HepG2 (cell line): ENCODE measurements at regions not wholly inside any gene's neighbourhood (a gene's known extent, or its start where the extent isn't known, plus 50 kb on each side); places are given as distances from the start of the nearest gene placed in this dataset.

Experiments used
- ATAC-seq: fragments of 200-7000 bp; cut with Tn5 transposase; 3 replicates; pipeline ENCODE4 v1.9.1; 2020; ENCODE audit warnings: mild to moderate bottlenecking, moderate library complexity
- BruUV-seq: library from RNA; stranded (reverse); fragments of 400-500 nt; replicated peaks from 2 replicates; lab custom pipeline; 2021; lab: Mats Ljungman, UMichigan
- CTCF ChIA-PET: fragments of 300-600 bp; formaldehyde crosslinking; extraction: SDS; loops from one replicate; lab custom pipeline; 2021; ENCODE audit warnings: low total read pairs, inconsistent platforms, low intra/inter-chr PET ratio; lab: Yijun Ruan, JAX
- POLR2A ChIA-PET: fragments of 350-600 bp; sonication (Branson Sonifier 250); formaldehyde crosslinking; loops from one replicate; lab custom pipeline; 2020; ENCODE audit warnings: antibody characterized with exemption, inconsistent platforms; lab: Yijun Ruan, JAX
- DNase-seq: peaks from one replicate; pipeline ENCODE4 v3.0.0-alpha.2; 2015; ENCODE audit warnings: low spot score
- FAIRE-seq: peaks from 3 replicates; lab custom pipeline; 2011; peaks lifted over from hg19 to GRCh38; lab: Jason Lieb, UNC
- H2AFZ ChIP-seq: one replicate; pipeline ENCODE4 v1.6.1; 2011; ENCODE audit warnings: low read length, inconsistent platforms
- H3K27ac ChIP-seq: fragments of 300-600 bp; 3 replicates; pipeline ENCODE4 v1.8.0; 2011; ENCODE audit warnings: mixed run types, mild to moderate bottlenecking, mixed read lengths, low read length, inconsistent platforms; ENCODE audit not compliant: insufficient read depth; ENCODE audit errors: extremely low read length
- H3K27me3 ChIP-seq, 2 experiments: fragments of 200-600 bp in 1 of 2; 2 replicates in 1 of 2; 3 replicates in 1 of 2; pipeline versions ENCODE4 v1.6.0 to v1.8.0; 2011; ENCODE audit warnings: low read length in 2 of 2, mild to moderate bottlenecking in 2 of 2, moderate library complexity in 2 of 2, inconsistent platforms in 1 of 2; ENCODE audit not compliant: insufficient read depth in 2 of 2, control insufficient read depth in 1 of 2
- H3K36me3 ChIP-seq, 2 experiments: fragments of 200-600 bp in 1 of 2; replicated peaks in 1 of 2; 2 replicates in 1 of 2; 3 replicates in 1 of 2; pipeline versions ENCODE4 v1.5.1 to v1.8.0; 2011; ENCODE audit warnings: low read length in 2 of 2, inconsistent platforms in 1 of 2; ENCODE audit not compliant: insufficient read depth in 2 of 2, control insufficient read depth in 1 of 2
- H3K4me1 ChIP-seq: 2 replicates; pipeline ENCODE4 v1.5.1; 2012; ENCODE audit warnings: low read length, inconsistent platforms; ENCODE audit not compliant: insufficient read depth
- H3K4me2 ChIP-seq: 2 replicates; pipeline ENCODE4 v1.6.0; 2011; ENCODE audit warnings: low read depth, low read length, inconsistent platforms
- H3K4me3 ChIP-seq, 3 experiments: fragments of 200-600 bp in 1 of 3; sonication (generic), shearing (Covaris generic) in 1 of 3; replicated peaks in 1 of 3; 2 replicates each; pipeline ENCODE4 v1.5.1; 2011 to 2016; ENCODE audit warnings: low read length in 3 of 3, inconsistent platforms in 2 of 3, low read depth in 2 of 3, mild to moderate bottlenecking in 2 of 3, control low read depth in 1 of 3, mixed read lengths in 1 of 3; ENCODE audit not compliant: insufficient read depth in 1 of 3
- H3K79me2 ChIP-seq: one replicate; pipeline ENCODE4 v1.6.1; 2011; ENCODE audit warnings: low read length, inconsistent platforms; ENCODE audit not compliant: insufficient read depth
- H3K9ac ChIP-seq: 2 replicates; pipeline ENCODE4 v1.6.0; 2011; ENCODE audit warnings: mild to moderate bottlenecking, low read depth, low read length, inconsistent platforms; ENCODE audit not compliant: insufficient read depth
- H3K9me3 ChIP-seq: 2 replicates; pipeline ENCODE4 v1.5.1; 2012; ENCODE audit warnings: mild to moderate bottlenecking, low read length
- H4K20me1 ChIP-seq: 2 replicates; pipeline ENCODE4 v1.6.0; 2011; ENCODE audit warnings: inconsistent platforms, mild to moderate bottlenecking, low read length, moderate library complexity; ENCODE audit not compliant: insufficient read depth
- GABPB1 ChIP-seq: IDR thresholded peaks from 2 replicates; pipeline ENCODE4 v1.6.1; 2016; ENCODE audit warnings: mild to moderate bottlenecking, missing genetic modification reagents, moderate library complexity, missing compliant biosample characterization
- REPIN1 ChIP-seq: sonication (generic); formaldehyde crosslinking; IDR thresholded peaks from 2 replicates; pipeline ENCODE4 v1.8.0; 2022; ENCODE audit warnings: missing genetic modification reagents, low read depth, mild to moderate bottlenecking, borderline replicate concordance
- ZNF101 ChIP-seq: sonication (generic); formaldehyde crosslinking; IDR thresholded peaks from 2 replicates; pipeline ENCODE4 v1.4.0; 2020; ENCODE audit warnings: mild to moderate bottlenecking, low read depth, missing genetic modification reagents, borderline replicate concordance
- WGBS: methylation state at CpG from one replicate; pipeline ENCODE4 v1.1.6; 2017; ENCODE audit warnings: low lambda C conversion rate; 5-methylcytosine and 5-hydroxymethylcytosine counted together
- in situ Hi-C: cut with HindIII; loops from 2 replicates; pipeline ENCODE4 v1.10.0; 2017; ENCODE audit warnings: low pct_unique_long_range_greater_than_20kb; ENCODE audit not compliant: extremely low pct_ligation_motif_present
- intact Hi-C: fragments of 100-400 bp; cut with micrococcal nuclease; formaldehyde crosslinking; loops from one replicate; pipeline ENCODE4 v1.10.0; 2022; ENCODE audit not compliant: unreplicated experiment

DNA sequence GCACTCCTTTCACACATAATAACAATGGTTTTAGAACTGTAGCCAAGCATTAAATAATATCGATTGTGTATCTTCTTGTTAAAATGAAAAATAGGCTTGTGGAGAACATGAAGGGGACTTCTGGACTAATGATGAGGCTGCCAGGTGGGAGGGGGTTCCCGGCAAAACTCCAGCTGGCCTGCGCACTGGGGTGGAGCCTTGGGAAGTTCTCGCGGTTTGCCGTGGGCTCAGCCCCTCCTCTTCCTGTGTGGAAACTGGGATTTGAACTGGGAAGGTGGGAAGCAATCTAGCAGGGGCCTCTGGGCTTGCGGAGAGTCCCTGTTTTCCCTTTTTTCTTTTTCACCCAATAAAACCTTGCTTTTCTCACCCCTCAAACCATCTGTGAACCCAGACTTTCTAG, 113.7 kb upstream of the SLITRK1 start:
- 0 out of 2 replicates have a peak, but pooled peaks have one; percentile 24 for TF ChIP-seq GABPB1 (CRISPR knock-in tag)
- TF ChIP-seq ZNF101, result no peak
- CTCF ChIA-PET, result no interaction called here
- 45% methylated on average over 1 of the region's 7 CpGs for WGBS
- no peak overlapping the region for H3K27ac ChIP-seq
- POLR2A ChIA-PET, result no interaction called here
- H3K79me2 ChIP-seq, result no peaks in the 10 kb centered on the region
- H3K4me2 ChIP-seq, result no peak overlapping the region
- intact Hi-C loops (no loop called here), in situ Hi-C loops (no loop called here)
- no peaks in the 10 kb centered on the region for H3K4me1 ChIP-seq
- H3K36me3 ChIP-seq, result no peaks in the 10 kb centered on the region
- no TSS peak for BruUV-seq
- no peak overlapping the region for H2AFZ ChIP-seq
- no peak for DNase-seq
- ATAC-seq, result no peak; the same call in 2 of the 3 replicates
- H3K27me3 ChIP-seq, result no peaks in the 10 kb centered on the region
- H3K9me3 ChIP-seq, result 0 out of 2 replicates have a peak, but pooled peaks cover 4% of the 10 kb centered on the region
- H4K20me1 ChIP-seq, result no peaks in the 10 kb centered on the region
- no peak overlapping the region for H3K9ac ChIP-seq
- no peak overlapping the region for H3K4me3 ChIP-seq
- no peak for FAIRE-seq

DNA sequence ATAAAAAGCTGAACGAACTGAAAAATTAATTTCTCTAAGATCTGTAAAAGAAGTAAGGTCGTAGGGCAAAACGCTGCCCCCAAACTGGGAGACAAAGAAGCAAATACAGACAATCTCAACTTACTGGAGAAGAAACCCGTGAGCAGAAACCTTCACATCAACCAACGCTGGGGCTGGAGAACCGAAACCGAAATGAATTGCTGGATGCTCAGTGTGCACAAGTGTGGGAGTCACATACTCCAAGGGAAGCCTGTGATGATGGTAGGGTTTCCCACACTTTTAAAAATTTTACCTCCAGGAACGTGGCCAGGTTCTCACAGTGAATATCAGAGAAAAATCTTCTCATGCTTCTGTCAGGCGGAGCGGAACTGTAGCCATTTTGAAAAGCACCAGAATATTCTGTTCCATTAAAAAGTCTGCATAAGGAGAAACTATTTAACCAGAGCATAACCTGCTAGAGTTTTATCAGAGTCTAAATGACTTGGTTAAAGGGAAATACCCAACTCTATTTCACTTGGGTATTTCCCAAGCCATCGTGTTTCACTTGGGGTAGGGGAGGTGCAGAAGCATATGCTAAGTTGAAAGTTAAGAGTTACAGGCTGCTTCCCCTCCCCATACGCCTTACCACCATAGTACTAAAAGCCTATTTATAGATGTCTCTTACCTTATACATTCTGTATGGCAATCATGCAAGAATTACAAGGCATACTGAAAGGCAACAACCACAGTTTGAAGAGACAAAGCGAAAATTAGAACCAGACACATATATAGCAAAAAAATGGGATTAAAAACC, 110.5 kb upstream of the SLITRK1 start:
- DNase-seq (no peak), FAIRE-seq (no peak), ATAC-seq (no peak)
- Histone ChIP-seq H4K20me1 (no peaks in the 10 kb centered on the region), H3K27ac (no peak overlapping the region), H3K36me3 (no peaks in the 10 kb centered on the region), H3K9ac (no peak overlapping the region), H3K27me3 (no peaks in the 10 kb centered on the region), H3K4me3 (no peak overlapping the region), H3K9me3 (0 out of 2 replicates have a peak, but pooled peaks cover 4% of the 10 kb centered on the region), H3K4me2 (no peak overlapping the region), H3K79me2 (no peaks in the 10 kb centered on the region), H2AFZ (no peak overlapping the region), H3K4me1 (no peaks in the 10 kb centered on the region)
- ChIA-PET POLR2A (no interaction called here), CTCF (no interaction called here)
- BruUV-seq, result no TSS peak
- TF ChIP-seq REPIN1 (CRISPR knock-in tag), result no peak
- 11% methylated on average over 13 of the region's 13 CpGs for WGBS
- in situ Hi-C loops (no loop called here), intact Hi-C loops (no loop called here)
